HepG2 (cell line): ENCODE measurements at regions not wholly inside any gene's neighbourhood (a gene's known extent, or its start where the extent isn't known, plus 50 kb on each side); places are given as distances from the start of the nearest gene placed in this dataset.

Source experiments
- BORCS8-MEF2B ChIP-seq: sonication (generic); formaldehyde crosslinking; IDR thresholded peaks from 2 replicates; pipeline ENCODE4 v1.8.0; 2022; ENCODE audit warnings: mild to moderate bottlenecking, missing genetic modification reagents
- CSRNP2 ChIP-seq: sonication (generic); formaldehyde crosslinking; conservative IDR thresholded peaks from 2 replicates; pipeline ENCODE4 v1.8.0; 2022; ENCODE audit warnings: low read depth, missing genetic modification reagents
- FOSL2 ChIP-seq: sonication (generic); formaldehyde crosslinking; IDR thresholded peaks from 2 replicates; pipeline ENCODE4 v1.4.0; 2020; ENCODE audit warnings: missing genetic modification reagents
- GPN1 ChIP-seq: sonication (generic); formaldehyde crosslinking; IDR thresholded peaks from 2 replicates; pipeline ENCODE4 v1.5.1; 2020; ENCODE audit warnings: missing genetic modification reagents, borderline replicate concordance
- HOXA3 ChIP-seq: sonication (generic); formaldehyde crosslinking; IDR thresholded peaks from 2 replicates; pipeline ENCODE4 v1.5.0; 2020; ENCODE audit warnings: missing genetic modification reagents
- MTA1 ChIP-seq: sonication (generic); formaldehyde crosslinking; IDR thresholded peaks from 2 replicates; pipeline ENCODE4 v1.4.0; 2020; ENCODE audit warnings: missing genetic modification reagents, mild to moderate bottlenecking, borderline replicate concordance
- NR2F2 ChIP-seq: IDR thresholded peaks from 2 replicates; pipeline ENCODE4 v1.6.1; 2012; ENCODE audit warnings: low read depth, inconsistent platforms, borderline replicate concordance
- PLRG1 ChIP-seq: fragments of 450-650 bp; conservative IDR thresholded peaks from 2 replicates; pipeline ENCODE4 v1.6.1; 2016
- RBM39 ChIP-seq: fragments of 200-400 bp; formaldehyde crosslinking; IDR thresholded peaks from one replicate; pipeline ENCODE4 v1.6.1; 2018; ENCODE audit warnings: antibody characterized with exemption, mild to moderate bottlenecking, low read depth, low read length; ENCODE audit not compliant: poor library complexity, severe bottlenecking
- SP2 ChIP-seq: sonication (generic); formaldehyde crosslinking; IDR thresholded peaks from 2 replicates; pipeline ENCODE4 v1.5.1; 2020; ENCODE audit warnings: mild to moderate bottlenecking, missing genetic modification reagents
- STAT5B ChIP-seq: sonication (generic); formaldehyde crosslinking; IDR thresholded peaks from 2 replicates; pipeline ENCODE4 v1.4.0; 2020; ENCODE audit warnings: missing genetic modification reagents
- SYNCRIP ChIP-seq: fragments of 200-400 bp; formaldehyde crosslinking; IDR thresholded peaks from 2 replicates; pipeline ENCODE4 v1.6.1; 2018; ENCODE audit warnings: mild to moderate bottlenecking, low read depth, low read length; ENCODE audit not compliant: insufficient read depth
- XRCC5 ChIP-seq: fragments of 200-400 bp; formaldehyde crosslinking; optimal IDR thresholded peaks from 2 replicates; pipeline ENCODE3; 2017; ENCODE audit warnings: mild to moderate bottlenecking, low read length
- ZBED4 ChIP-seq: sonication (generic); formaldehyde crosslinking; IDR thresholded peaks from 2 replicates; pipeline ENCODE4 v1.4.0; 2020; ENCODE audit warnings: missing genetic modification reagents, borderline replicate concordance
- ZBTB42 ChIP-seq: sonication (generic); formaldehyde crosslinking; IDR thresholded peaks from 2 replicates; pipeline ENCODE4 v1.5.0; 2020; ENCODE audit warnings: mild to moderate bottlenecking, missing genetic modification reagents
- ZNF292 ChIP-seq: sonication (generic); formaldehyde crosslinking; IDR thresholded peaks from 2 replicates; pipeline ENCODE4 v1.8.1; 2022; ENCODE audit warnings: mild to moderate bottlenecking, low read depth, missing genetic modification reagents, borderline replicate concordance
- ZNF333 ChIP-seq: sonication (generic); formaldehyde crosslinking; IDR thresholded peaks from 2 replicates; pipeline ENCODE4 v1.4.0; 2020; ENCODE audit warnings: mild to moderate bottlenecking, missing genetic modification reagents, borderline replicate concordance
- ZNF552 ChIP-seq: sonication (generic); formaldehyde crosslinking; IDR thresholded peaks from 2 replicates; pipeline ENCODE4 v1.9.0; 2022; ENCODE audit warnings: missing genetic modification reagents, mild to moderate bottlenecking, borderline replicate concordance
- ZNF574 ChIP-seq: sonication (generic); formaldehyde crosslinking; IDR thresholded peaks from 2 replicates; pipeline ENCODE4 v1.4.0; 2020; ENCODE audit warnings: missing genetic modification reagents
- ZNF589 ChIP-seq: sonication (generic); formaldehyde crosslinking; conservative IDR thresholded peaks from 2 replicates; pipeline ENCODE4 v1.8.0; 2022; ENCODE audit warnings: mild to moderate bottlenecking, moderate library complexity, missing genetic modification reagents
- ZSCAN21 ChIP-seq: sonication (generic); formaldehyde crosslinking; IDR thresholded peaks from 2 replicates; pipeline ENCODE4 v1.8.0; 2022; ENCODE audit warnings: mild to moderate bottlenecking, missing genetic modification reagents, moderate library complexity, borderline replicate concordance

GRCh38 chr4:153084980-153085630 is 119.1 kb upstream of the TRIM2 start (continued):
- TF ChIP-seq ZBED4 (CRISPR knock-in tag) (no peak), SYNCRIP (no peak), CSRNP2 (CRISPR knock-in tag) (no peak), XRCC5 (peak; percentile 87), NR2F2 (no peak), MTA1 (no peak), PLRG1 (no peak), STAT5B (CRISPR knock-in tag) (no peak), HOXA3 (CRISPR knock-in tag) (no peak), ZNF552 (CRISPR knock-in tag) (no peak), ZNF574 (CRISPR knock-in tag) (no peak), ZNF292 (CRISPR knock-in tag) (no peak), RBM39 (no peak), ZNF589 (CRISPR knock-in tag) (no peak), GPN1 (no peak), ZNF333 (no peak), BORCS8-MEF2B (CRISPR knock-in tag) (no peak), ZSCAN21 (CRISPR knock-in tag) (no peak), SP2 (CRISPR knock-in tag) (no peak), FOSL2 (CRISPR knock-in tag) (peak; percentile 31; the same call in 1 of the 2 replicates), ZBTB42 (no peak)
